Neural progenitor cell (in vitro differentiated cells): ENCODE measurements at regions not wholly inside any gene's neighbourhood (a gene's known extent, or its start where the extent isn't known, plus 50 kb on each side); places are given as distances from the start of the nearest gene placed in this dataset.

Experiments used
- DNase-seq: peaks from one replicate; pipeline ENCODE4 v3.0.0-alpha.2; 2016; ENCODE audit warnings: low spot score
- H2AFZ ChIP-seq: fragments of 200-600 bp; sonication (generic); replicated peaks from 2 replicates; pipeline ENCODE4 v1.6.1; 2016; ENCODE audit warnings: antibody characterized with exemption
- H3F3A ChIP-seq: fragments of 200-600 bp; sonication (generic); 2 replicates; pipeline ENCODE4 v1.6.1; 2016; ENCODE audit warnings: antibody characterized with exemption, low read depth
- H3K27ac ChIP-seq: fragments of 200-600 bp; sonication (generic); 2 replicates; pipeline ENCODE4 v1.5.1; 2016; ENCODE audit warnings: mild to moderate bottlenecking
- H3K27me3 ChIP-seq: fragments of 200-600 bp; sonication (generic); 2 replicates; pipeline ENCODE4 v1.6.1; 2016; ENCODE audit warnings: mild to moderate bottlenecking, moderate library complexity
- H3K36me3 ChIP-seq: fragments of 200-600 bp; sonication (generic); 2 replicates; pipeline ENCODE4 v1.5.1; 2016
- H3K4me1 ChIP-seq: fragments of 200-600 bp; sonication (generic); 2 replicates; pipeline ENCODE4 v1.6.1; 2016; ENCODE audit warnings: mixed run types
- H3K4me2 ChIP-seq: fragments of 200-600 bp; sonication (generic); 2 replicates; pipeline ENCODE4 v1.6.1; 2016
- H3K4me3 ChIP-seq: fragments of 200-600 bp; sonication (generic); 2 replicates; pipeline ENCODE4 v1.5.1; 2016
- H3K79me2 ChIP-seq: fragments of 200-600 bp; sonication (generic); 2 replicates; pipeline ENCODE4 v1.6.1; 2016; ENCODE audit warnings: low read depth
- H3K9ac ChIP-seq: fragments of 200-600 bp; sonication (generic); 2 replicates; pipeline ENCODE4 v1.6.1; 2016
- H3K9me3 ChIP-seq: fragments of 200-600 bp; sonication (generic); 2 replicates; pipeline ENCODE4 v1.5.1; 2016; ENCODE audit warnings: low read depth
- H4K20me1 ChIP-seq: fragments of 200-600 bp; sonication (generic); 2 replicates; pipeline ENCODE4 v1.6.1; 2016; ENCODE audit warnings: low read depth
- H3K27ac Mint-ChIP-seq: 3 replicates; pipeline ENCODE4 v1.8.0; 2021; ENCODE audit warnings: mixed read lengths
- H3K27me3 Mint-ChIP-seq: 2 replicates; pipeline ENCODE4 v1.8.0; 2022; ENCODE audit warnings: low read depth, mild to moderate bottlenecking, inconsistent platforms, moderate library complexity, mixed read lengths; ENCODE audit not compliant: insufficient read depth
- H3K36me3 Mint-ChIP-seq: 3 replicates; pipeline ENCODE4 v1.8.0; 2021; ENCODE audit warnings: mixed read lengths
- H3K4me1 Mint-ChIP-seq: 3 replicates; pipeline ENCODE4 v1.8.0; 2021; ENCODE audit warnings: mixed read lengths
- H3K4me3 Mint-ChIP-seq: 3 replicates; pipeline ENCODE4 v1.8.0; 2021; ENCODE audit warnings: mild to moderate bottlenecking, moderate library complexity, mixed read lengths
- H3K9me3 Mint-ChIP-seq: 3 replicates; pipeline ENCODE4 v1.8.0; 2020; ENCODE audit warnings: mixed read lengths
- CTCF ChIP-seq: fragments of 200-600 bp; sonication (generic); IDR thresholded peaks from 2 replicates; pipeline ENCODE4 v1.5.1; 2017; ENCODE audit warnings: antibody characterized with exemption, mild to moderate bottlenecking
- EZH2 ChIP-seq: fragments of 200-600 bp; sonication (generic); IDR thresholded peaks from 2 replicates; pipeline ENCODE4 v1.6.1; 2017; ENCODE audit warnings: antibody characterized with exemption, mild to moderate bottlenecking, moderate library complexity
- EZH2phosphoT487 ChIP-seq: fragments of 200-600 bp; sonication (generic); IDR thresholded peaks from 2 replicates; pipeline ENCODE4 v1.6.1; 2017; ENCODE audit warnings: antibody characterized with exemption

- DNase-seq: no peak
Measured at GRCh38 chr9:88689509-88690298, 154.7 kb downstream of the NXNL2 start.

GRCh38 chr9:88690628-88691027 is 155.7 kb downstream of the NXNL2 start:
- H3K36me3 Mint-ChIP-seq: no peaks in the 10 kb centered on the region

More at GRCh38 chr9:88689509-88690298, 154.7 kb downstream of the NXNL2 start:
- no peak overlapping the region for H3K27ac ChIP-seq
- peaks cover 56% of the 10 kb centered on the region for H3K9me3 Mint-ChIP-seq
- H3K79me2 ChIP-seq: no peaks in the 10 kb centered on the region
- no peaks in the 10 kb centered on the region for H4K20me1 ChIP-seq
- H3K4me2 ChIP-seq: no peak overlapping the region
- H3K36me3 Mint-ChIP-seq: no peaks in the 10 kb centered on the region
- H3K4me3 ChIP-seq: no peak overlapping the region
- H3K9me3 ChIP-seq: no peaks in the 10 kb centered on the region
- H3F3A ChIP-seq: no peaks in the 10 kb centered on the region
- H3K27me3 ChIP-seq: no peaks in the 10 kb centered on the region
- H3K27me3 Mint-ChIP-seq: peaks cover 2% of the 10 kb centered on the region
- H3K4me1 Mint-ChIP-seq: peaks cover 4% of the 10 kb centered on the region
- no peaks in the 10 kb centered on the region for H3K4me1 ChIP-seq
- H2AFZ ChIP-seq: no peak overlapping the region
- H3K4me3 Mint-ChIP-seq: no peak overlapping the region
- no peak overlapping the region for H3K27ac Mint-ChIP-seq
- TF ChIP-seq CTCF: no peak
- TF ChIP-seq EZH2: no peak
- no peak for TF ChIP-seq EZH2phosphoT487
- H3K36me3 ChIP-seq: no peaks in the 10 kb centered on the region
- H3K9ac ChIP-seq: no peak overlapping the region

GRCh38 chr9:88691091-88691490 is 156.1 kb downstream of the NXNL2 start:
- no peaks in the 10 kb centered on the region for H4K20me1 ChIP-seq
- Mint-ChIP-seq H3K4me3 (no peak overlapping the region), H3K27ac (no peak overlapping the region), H3K9me3 (peaks cover 55% of the 10 kb centered on the region), H3K4me1 (no peaks in the 10 kb centered on the region), H3K36me3 (no peaks in the 10 kb centered on the region), H3K27me3 (no peaks in the 10 kb centered on the region)
- no peak for DNase-seq
- no peak overlapping the region for H3K4me3 ChIP-seq
- H3K9ac ChIP-seq: no peak overlapping the region
- H3K27ac ChIP-seq: no peak overlapping the region
- H3F3A ChIP-seq: no peaks in the 10 kb centered on the region
- H2AFZ ChIP-seq: no peak overlapping the region
- H3K79me2 ChIP-seq: no peaks in the 10 kb centered on the region
- no peaks in the 10 kb centered on the region for H3K27me3 ChIP-seq
- no peaks in the 10 kb centered on the region for H3K36me3 ChIP-seq
- no peaks in the 10 kb centered on the region for H3K9me3 ChIP-seq
- H3K4me2 ChIP-seq: no peak overlapping the region
- no peak for TF ChIP-seq CTCF
- TF ChIP-seq EZH2: no peak
- no peak for TF ChIP-seq EZH2phosphoT487
- H3K4me1 ChIP-seq: no peaks in the 10 kb centered on the region

More at GRCh38 chr9:88690628-88691027, 155.7 kb downstream of the NXNL2 start:
- Mint-ChIP-seq H3K9me3 (peaks cover 55% of the 10 kb centered on the region), H3K4me1 (no peaks in the 10 kb centered on the region), H3K27me3 (no peaks in the 10 kb centered on the region), H3K4me3 (no peak overlapping the region), H3K27ac (no peak overlapping the region)
- DNase-seq: no peak
- H3K9me3 ChIP-seq: no peaks in the 10 kb centered on the region
- H3K27ac ChIP-seq: no peak overlapping the region
- H3K27me3 ChIP-seq: no peaks in the 10 kb centered on the region
- no peak overlapping the region for H2AFZ ChIP-seq
- no peak overlapping the region for H3K4me3 ChIP-seq
- H3K79me2 ChIP-seq: no peaks in the 10 kb centered on the region
- H4K20me1 ChIP-seq: no peaks in the 10 kb centered on the region
- H3K4me2 ChIP-seq: no peak overlapping the region
- no peaks in the 10 kb centered on the region for H3K36me3 ChIP-seq
- no peak for TF ChIP-seq CTCF
- no peak overlapping the region for H3K9ac ChIP-seq
- H3K4me1 ChIP-seq: no peaks in the 10 kb centered on the region
- no peaks in the 10 kb centered on the region for H3F3A ChIP-seq
